NB4 (cell line): ENCODE measurements at regions not wholly inside any gene's neighbourhood (a gene's known extent, or its start where the extent isn't known, plus 50 kb on each side); places are given as distances from the start of the nearest gene placed in this dataset.

Source experiments
- CTCF ChIP-seq: IDR thresholded peaks from one replicate; pipeline ENCODE4 v1.5.1; 2012; ENCODE audit warnings: low read depth, low read length
- MAX ChIP-seq: IDR thresholded peaks from 2 replicates; pipeline ENCODE4 v1.6.1; 2011; ENCODE audit warnings: low read depth, low read length
- MYC ChIP-seq: IDR thresholded peaks from 2 replicates; pipeline ENCODE4 v1.6.1; 2011; ENCODE audit warnings: low read depth, low read length
- POLR2A ChIP-seq: IDR thresholded peaks from 2 replicates; pipeline ENCODE4 v1.6.1; 2011; ENCODE audit warnings: mild to moderate bottlenecking; ENCODE audit not compliant: insufficient read length; ENCODE audit errors: extremely low read depth

GRCh38 chr12:67091678-67092077 lies 177.5 kb upstream of the CAND1 start:
- TF ChIP-seq POLR2A: no peak
- no peak for TF ChIP-seq CTCF
- no peak for TF ChIP-seq MAX
- TF ChIP-seq MYC: no peak
